HEK293T (cell line): ENCODE measurements at regions not wholly inside any gene's neighbourhood (a gene's known extent, or its start where the extent isn't known, plus 50 kb on each side); places are given as distances from the start of the nearest gene placed in this dataset.

ENCODE experiments used
- ARNT ChIP-seq: fragments of 450-650 bp; IDR thresholded peaks from 2 replicates; pipeline ENCODE4 v1.6.1; 2017; ENCODE audit warnings: mild to moderate bottlenecking
- BHLHE40 ChIP-seq: fragments of 450-650 bp; IDR thresholded peaks from 2 replicates; pipeline ENCODE4 v1.6.1; 2016; ENCODE audit warnings: mild to moderate bottlenecking, moderate library complexity, borderline replicate concordance
- FOXA1 ChIP-seq: fragments of 450-650 bp; IDR thresholded peaks from 2 replicates; pipeline ENCODE4 v1.6.1; 2016; ENCODE audit warnings: mild to moderate bottlenecking
- FOXM1 ChIP-seq: fragments of 450-650 bp; IDR thresholded peaks from 2 replicates; pipeline ENCODE4 v1.6.1; 2017; ENCODE audit warnings: mild to moderate bottlenecking, borderline replicate concordance
- HDGF ChIP-seq: fragments of 450-650 bp; IDR thresholded peaks from 2 replicates; pipeline ENCODE4 v1.6.1; 2017; ENCODE audit warnings: antibody characterized with exemption, borderline replicate concordance
- LEF1 ChIP-seq: fragments of 450-650 bp; IDR thresholded peaks from 2 replicates; pipeline ENCODE4 v1.6.1; 2017; ENCODE audit warnings: mild to moderate bottlenecking, borderline replicate concordance
- NFRKB ChIP-seq: fragments of 450-650 bp; IDR thresholded peaks from 2 replicates; pipeline ENCODE4 v1.6.1; 2016; ENCODE audit warnings: mild to moderate bottlenecking, moderate library complexity
- SP1 ChIP-seq: fragments of 450-650 bp; IDR thresholded peaks from 2 replicates; pipeline ENCODE4 v1.6.1; 2017
- TARDBP ChIP-seq: fragments of 450-650 bp; IDR thresholded peaks from 2 replicates; pipeline ENCODE4 v1.6.1; 2016

GRCh38 chr3:24958910-24959447 is 464.3 kb upstream of the THRB start:
- TF ChIP-seq ARNT (no peak), FOXM1 (no peak), SP1 (no peak), HDGF (no peak), NFRKB (no peak), TARDBP (no peak), BHLHE40 (no peak), LEF1 (no peak), FOXA1 (no peak)
